CD4-positive, alpha-beta T cell (primary cell): ENCODE measurements at regions not wholly inside any gene's neighbourhood (a gene's known extent, or its start where the extent isn't known, plus 50 kb on each side); places are given as distances from the start of the nearest gene placed in this dataset.

ENCODE experiments used
- ATAC-seq: fragments of 200-7000 bp; cut with Tn5 transposase; one replicate; pipeline ENCODE4 v1.10.0; 2022; ENCODE audit warnings: mild to moderate bottlenecking; ENCODE audit not compliant: poor library complexity
- CTCF ChIA-PET: fragments of 350-600 bp; sonication (Branson Sonifier 250); formaldehyde crosslinking; loops from one replicate; lab custom pipeline; 2021; ENCODE audit warnings: antibody characterized with exemption, inconsistent platforms; lab: Charles Lee
- POLR2A ChIA-PET: fragments of 350-600 bp; sonication (Branson Sonifier 250); formaldehyde crosslinking; loops from one replicate; lab custom pipeline; 2021; ENCODE audit warnings: antibody characterized with exemption, inconsistent platforms; lab: Charles Lee
- DNase-seq, 14 experiments: peaks; one replicate each; pipeline ENCODE4 v3.0.0-alpha.2; 2013 to 2020; ENCODE audit warnings: mixed read lengths in 2 of 14
- H3K27ac ChIP-seq, 2 donors: one replicate each; pipeline versions ENCODE4 v1.5.1 to v1.7.0; 2013; ENCODE audit warnings: low read length in 2 of 2, low read depth in 1 of 2, mild to moderate bottlenecking in 1 of 2
- H3K27me3 ChIP-seq, 2 experiments: 1 replicate in 1 of 2; 2 replicates in 1 of 2; pipeline versions ENCODE4 v1.6.1 to v1.7.0; 2013; ENCODE audit warnings: low read length in 2 of 2, control low read depth in 1 of 2, mild to moderate bottlenecking in 1 of 2, moderate library complexity in 1 of 2; ENCODE audit not compliant: insufficient read depth in 2 of 2, control insufficient read depth in 1 of 2
- H3K36me3 ChIP-seq: one replicate; pipeline ENCODE4 v1.6.1; 2013; ENCODE audit warnings: low read length, control low read depth; ENCODE audit not compliant: insufficient read depth
- H3K4me1 ChIP-seq: one replicate; pipeline ENCODE4 v1.6.1; 2013; ENCODE audit warnings: low read length, control low read depth; ENCODE audit not compliant: insufficient read depth
- H3K4me3 ChIP-seq: one replicate; pipeline ENCODE4 v1.5.1; 2013; ENCODE audit warnings: mild to moderate bottlenecking, low read length, moderate library complexity
- H3K9me3 ChIP-seq, 2 experiments: 1 replicate in 1 of 2; 2 replicates in 1 of 2; pipeline versions ENCODE4 v1.6.1 to v1.7.0; 2013; ENCODE audit warnings: low read length in 2 of 2, mild to moderate bottlenecking in 2 of 2, control low read depth in 1 of 2, moderate library complexity in 1 of 2; ENCODE audit not compliant: control insufficient read depth in 1 of 2, insufficient read depth in 1 of 2
- H3K27ac Mint-ChIP-seq: one replicate; pipeline ENCODE4 v1.8.0; 2020; ENCODE audit warnings: mixed read lengths
- H3K27me3 Mint-ChIP-seq: one replicate; pipeline ENCODE4 v1.8.0; 2021; ENCODE audit warnings: mixed read lengths
- H3K36me3 Mint-ChIP-seq: one replicate; pipeline ENCODE4 v1.8.0; 2021; ENCODE audit warnings: low read depth, mixed read lengths
- H3K4me1 Mint-ChIP-seq: one replicate; pipeline ENCODE4 v1.8.0; 2021; ENCODE audit warnings: low read depth, mixed read lengths
- H3K4me3 Mint-ChIP-seq: one replicate; pipeline ENCODE4 v1.8.0; 2020; ENCODE audit warnings: mild to moderate bottlenecking, mixed read lengths
- H3K9me3 Mint-ChIP-seq: one replicate; pipeline ENCODE4 v1.8.0; 2020; ENCODE audit warnings: mixed read lengths
- CTCF ChIP-seq: fragments of 200-600 bp; IDR thresholded peaks from one replicate; pipeline ENCODE4 v1.8.0; 2022; ENCODE audit warnings: antibody characterized with exemption, mild to moderate bottlenecking
- intact Hi-C, 2 experiments: fragments of 100-400 bp; cut with DNase I in 1 of 2; cut with micrococcal nuclease in 1 of 2; formaldehyde crosslinking; loops; one replicate each; pipeline versions ENCODE4 v1.15.1 to v1.9.0; 2023 to 2025; cut with DNase I, micrococcal nuclease

- POLR2A ChIA-PET, result no interaction called here
- intact Hi-C loops, result no loop called here
- TF ChIP-seq CTCF, result no peak
Measured at GRCh38 chr9:23258569-23258968, 567.5 kb downstream of the ELAVL2 start.

GRCh38 chr9:23278561-23278960 is 547.5 kb downstream of the ELAVL2 start:
- no peak for DNase-seq
- intact Hi-C loops, result no loop called here
- ChIA-PET POLR2A (no interaction called here), CTCF (no interaction called here)
- H3K36me3 ChIP-seq, result no peaks in the 10 kb centered on the region
- no peak overlapping the region for H3K27ac Mint-ChIP-seq
- H3K36me3 Mint-ChIP-seq, result no peaks in the 10 kb centered on the region
- H3K4me1 ChIP-seq, result no peaks in the 10 kb centered on the region
- no peaks in the 10 kb centered on the region for H3K9me3 ChIP-seq
- ATAC-seq, result no peak
- H3K27me3 Mint-ChIP-seq, result no peaks in the 10 kb centered on the region
- no peaks in the 10 kb centered on the region for H3K4me1 Mint-ChIP-seq
- peaks cover 3% of the 10 kb centered on the region for H3K9me3 Mint-ChIP-seq
- no peak overlapping the region for H3K27ac ChIP-seq
- no peak overlapping the region for H3K4me3 ChIP-seq
- no peaks in the 10 kb centered on the region for H3K27me3 ChIP-seq
- no peak for TF ChIP-seq CTCF
- H3K4me3 Mint-ChIP-seq, result no peak overlapping the region

More at GRCh38 chr9:23258569-23258968, 567.5 kb downstream of the ELAVL2 start:
- no peaks in the 10 kb centered on the region for H3K27me3 ChIP-seq
- no peak for DNase-seq
- Mint-ChIP-seq H3K27ac (no peak overlapping the region), H3K27me3 (no peaks in the 10 kb centered on the region), H3K4me1 (no peaks in the 10 kb centered on the region), H3K36me3 (no peaks in the 10 kb centered on the region), H3K9me3 (peaks cover 14% of the 10 kb centered on the region), H3K4me3 (no peak overlapping the region)
- ATAC-seq, result no peak
- H3K4me1 ChIP-seq, result no peaks in the 10 kb centered on the region
- no peak overlapping the region for H3K27ac ChIP-seq
- CTCF ChIA-PET, result no interaction called here
- H3K9me3 ChIP-seq, result no peaks in the 10 kb centered on the region
- no peaks in the 10 kb centered on the region for H3K36me3 ChIP-seq
- no peak overlapping the region for H3K4me3 ChIP-seq

- ATAC-seq, result no peak
- H3K4me1 Mint-ChIP-seq, result no peaks in the 10 kb centered on the region
- peaks cover 6% of the 10 kb centered on the region for H3K9me3 Mint-ChIP-seq
- no peak for DNase-seq
- no peaks in the 10 kb centered on the region for H3K36me3 Mint-ChIP-seq
- intact Hi-C loops, result no loop called here
- POLR2A ChIA-PET, result no interaction called here
- H3K4me3 Mint-ChIP-seq, result no peak overlapping the region
- Histone ChIP-seq H3K27ac (no peak overlapping the region), H3K4me3 (no peak overlapping the region), H3K36me3 (no peaks in the 10 kb centered on the region), H3K4me1 (no peaks in the 10 kb centered on the region), H3K9me3 (peaks cover 0 to 3% of the 10 kb centered on the region in 2 experiments), H3K27me3 (no peaks in the 10 kb centered on the region)
- no peak overlapping the region for H3K27ac Mint-ChIP-seq
- TF ChIP-seq CTCF, result no peak
- H3K27me3 Mint-ChIP-seq, result no peaks in the 10 kb centered on the region
- CTCF ChIA-PET, result no interaction called here
Measured at GRCh38 chr9:23287390-23287789, 538.6 kb downstream of the ELAVL2 start.
